Medulla oblongata (tissue), 1 donor: ENCODE measurements at regions not wholly inside any gene's neighbourhood (a gene's known extent, or its start where the extent isn't known, plus 50 kb on each side); places are given as distances from the start of the nearest gene placed in this dataset.

Experiments
- DNase-seq: peaks from one replicate; pipeline ENCODE4 v3.0.0-alpha.2; 2015; ENCODE audit errors: extremely low spot score

DNA sequence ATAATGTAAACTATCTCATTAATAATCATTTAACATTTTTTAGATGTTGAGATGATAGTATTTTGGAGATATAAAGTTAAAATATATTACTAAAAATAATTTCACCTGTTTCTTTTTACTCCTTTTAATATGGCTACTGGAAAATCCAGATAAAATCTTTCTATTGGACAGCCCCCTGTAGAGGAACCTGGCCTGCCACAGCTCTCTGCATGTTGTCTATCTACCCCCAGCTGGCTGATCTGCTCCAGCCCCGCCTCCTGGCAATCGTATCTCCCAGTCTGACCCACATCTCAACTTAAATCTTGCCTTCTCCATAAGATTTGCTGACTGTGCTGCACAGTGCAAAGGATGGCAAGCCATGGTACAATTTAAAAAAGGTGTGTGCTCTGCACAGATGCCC lies 182.8 kb downstream of the SIPA1L2 start:
- DNase-seq: no peak

DNA sequence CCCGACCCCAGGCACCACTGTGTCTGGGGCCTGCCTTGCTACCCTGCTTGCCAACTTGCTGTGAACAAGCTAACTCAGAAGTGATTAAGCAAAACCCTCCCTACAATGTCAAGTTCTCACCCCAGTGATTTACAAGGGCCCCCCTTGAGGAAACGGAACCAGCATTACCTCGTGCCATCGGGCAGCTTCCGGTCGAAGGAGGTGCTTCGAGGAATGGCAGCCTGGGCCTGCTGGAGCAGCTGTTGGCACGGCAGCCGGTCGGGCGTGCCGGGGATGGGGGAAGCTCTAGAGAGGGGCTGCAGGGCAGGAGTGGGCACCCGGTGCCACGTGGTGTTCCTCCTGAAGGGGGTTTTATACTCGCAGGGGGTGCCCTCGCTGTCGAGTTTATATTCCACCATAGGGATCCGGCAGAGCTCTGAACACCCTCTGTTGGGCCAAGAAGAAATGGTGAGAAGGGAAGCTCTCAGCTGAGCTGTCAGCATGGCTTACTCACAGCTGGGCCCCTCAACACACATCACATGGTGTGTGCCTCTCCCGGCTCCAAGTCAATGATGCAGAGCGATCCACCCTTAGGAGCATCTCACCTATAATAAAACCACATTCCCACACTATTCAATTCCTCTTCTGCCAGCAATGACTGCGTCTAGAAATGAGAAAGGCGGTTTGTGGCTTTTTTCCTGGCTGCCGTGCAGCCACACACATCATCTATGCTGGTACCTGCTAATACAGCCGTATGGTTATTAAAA lies 184.4 kb downstream of the SIPA1L2 start:
- no peak for DNase-seq

DNA sequence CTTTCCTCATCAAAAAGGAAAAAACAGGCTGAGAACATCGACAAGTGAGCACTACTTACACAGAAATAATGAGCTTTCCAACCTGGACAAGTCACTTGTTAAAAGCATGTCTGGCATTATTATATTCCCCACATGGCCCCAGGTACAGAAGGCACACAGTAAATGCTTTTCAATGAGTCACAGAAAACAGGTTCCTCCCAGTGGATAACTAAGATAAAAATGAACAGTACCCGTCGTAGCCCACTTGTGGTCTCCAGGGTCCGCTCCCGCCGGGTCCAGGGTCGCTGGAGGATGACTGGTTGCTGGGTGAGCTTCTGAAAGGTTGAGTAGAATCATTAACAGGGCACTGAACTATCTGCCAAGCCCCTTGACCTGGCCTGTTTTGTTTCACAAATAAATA lies 186.6 kb downstream of the SIPA1L2 start:
- no peak for DNase-seq

DNA sequence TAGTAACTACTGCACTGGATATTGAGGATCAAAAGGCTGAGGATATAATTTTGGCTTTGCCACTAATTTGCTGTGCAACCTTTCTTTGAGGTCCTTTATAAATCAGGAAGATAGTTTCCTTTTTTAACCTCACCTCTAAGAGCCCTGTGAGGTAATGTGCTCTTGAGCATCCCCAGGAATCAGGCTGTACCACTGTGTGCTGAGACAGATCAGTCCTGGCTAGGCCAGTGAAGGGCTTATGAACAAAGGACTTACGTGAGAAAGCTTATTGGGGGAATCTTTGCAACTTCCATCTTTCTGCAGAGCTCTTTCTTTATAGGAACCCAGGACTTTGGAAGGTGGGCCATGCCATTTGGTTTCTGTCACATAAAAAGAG lies 188.9 kb downstream of the SIPA1L2 start:
- DNase-seq: no peak

DNA sequence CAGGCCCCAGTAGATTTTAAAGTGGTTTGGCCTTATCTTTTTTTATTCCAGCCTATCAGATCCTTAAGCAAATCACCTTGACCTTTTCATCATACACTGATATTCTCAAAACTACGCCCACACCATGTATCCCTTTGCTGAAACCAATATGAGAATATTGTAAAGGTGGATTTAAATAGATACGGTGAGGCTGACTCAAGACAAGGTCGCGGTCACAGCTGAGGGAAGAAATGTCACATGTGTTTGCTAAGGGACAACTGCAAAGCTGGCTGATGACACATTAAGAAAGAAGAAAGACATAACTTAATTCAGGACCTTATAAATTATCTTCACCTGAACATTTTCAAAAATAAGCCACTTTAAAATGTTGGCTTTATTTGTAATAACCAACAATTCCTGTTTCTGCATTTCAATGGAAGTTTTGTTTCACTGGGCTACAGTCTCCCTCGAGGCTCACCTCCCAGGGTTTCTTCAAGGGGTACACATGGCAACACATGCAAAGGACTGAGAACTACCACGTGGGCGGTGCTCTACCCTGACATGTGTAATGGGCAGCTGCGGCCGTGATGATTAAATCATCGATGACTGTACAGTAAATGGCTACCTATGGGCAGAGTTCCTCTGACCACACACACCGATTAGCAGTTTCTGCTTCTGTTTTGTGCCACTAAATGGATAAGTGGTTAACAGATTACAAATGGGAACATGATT lies 189.5 kb downstream of the SIPA1L2 start:
- no peak for DNase-seq

DNA sequence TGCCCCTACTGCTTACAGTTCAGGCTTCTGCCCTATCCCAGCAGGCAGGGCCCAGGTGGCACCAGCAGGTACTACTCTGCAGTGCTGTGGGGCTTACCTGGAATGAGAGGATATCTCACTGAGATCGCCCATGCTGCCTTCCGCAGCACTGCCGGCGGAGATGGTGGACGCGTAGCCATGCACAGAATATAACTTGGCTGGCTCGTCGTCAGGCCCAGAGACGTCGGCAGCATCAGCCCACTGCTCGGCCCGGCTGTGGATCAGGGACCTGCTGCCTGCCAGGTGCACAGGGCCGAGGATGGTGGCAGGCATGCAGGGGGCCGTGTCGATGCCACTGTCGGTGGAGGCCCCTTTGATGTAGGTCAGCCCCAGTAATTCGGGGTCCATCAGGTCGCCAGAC lies 190.9 kb downstream of the SIPA1L2 start:
- no peak for DNase-seq

DNA sequence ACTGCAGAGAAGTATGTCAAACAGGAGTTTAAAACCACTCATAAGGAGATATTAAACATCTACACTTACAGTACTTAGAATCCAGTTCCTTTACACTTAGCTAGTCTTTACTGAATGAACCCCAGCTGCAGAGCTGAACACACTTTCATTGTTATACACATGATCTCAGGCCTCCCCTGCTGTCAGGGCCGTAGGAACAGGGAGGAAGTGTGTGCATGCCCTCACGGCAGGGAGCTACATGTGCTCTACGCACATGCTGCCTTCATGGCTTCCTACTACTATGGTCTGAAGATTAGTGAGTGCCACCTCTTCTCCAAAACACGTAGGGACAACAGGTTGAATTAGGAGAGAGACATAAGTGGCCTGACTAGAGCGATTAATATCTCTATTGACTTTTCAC lies 191.5 kb downstream of the SIPA1L2 start:
- peak; percentile 39 for DNase-seq

DNA sequence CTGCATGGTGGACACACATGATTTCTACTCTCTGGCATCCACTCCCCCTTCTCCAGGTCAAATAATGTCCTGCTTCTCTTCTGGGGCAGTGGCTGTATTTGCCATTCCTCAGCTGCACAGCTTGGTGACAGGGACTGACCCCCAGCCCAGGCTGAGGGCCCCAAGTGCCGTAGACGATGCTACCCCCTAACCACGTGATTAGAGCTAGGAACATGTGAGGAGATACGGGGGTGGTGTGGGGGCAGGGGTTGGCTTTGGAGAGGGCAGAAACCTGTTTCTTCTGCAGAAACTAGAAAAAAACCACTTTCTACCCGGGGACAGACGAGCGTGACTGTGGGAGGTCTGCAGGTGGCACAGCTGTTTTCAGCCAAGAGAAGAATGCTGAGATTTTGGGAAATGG lies 192.4 kb downstream of the SIPA1L2 start:
- no peak for DNase-seq

DNA sequence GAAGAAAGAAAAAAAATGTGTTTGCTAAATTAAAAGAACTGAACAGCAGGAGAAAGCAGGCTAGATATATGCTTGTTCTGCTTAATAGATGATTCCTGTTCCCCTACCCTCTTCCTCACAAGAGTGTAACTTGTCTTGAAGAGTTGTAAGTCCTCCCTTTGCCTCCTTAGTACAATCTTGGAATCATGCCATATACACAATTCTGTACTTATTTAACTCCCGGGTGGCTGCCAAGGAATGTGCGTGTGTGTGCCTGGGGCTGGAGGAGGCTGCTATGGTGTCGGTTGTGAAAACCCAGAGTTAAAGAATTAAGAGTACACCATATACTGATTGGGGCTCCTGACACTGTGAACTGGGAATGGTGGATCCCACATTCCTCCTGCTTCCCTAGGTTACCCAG lies 194.2 kb downstream of the SIPA1L2 start:
- DNase-seq: peak; percentile 17

DNA sequence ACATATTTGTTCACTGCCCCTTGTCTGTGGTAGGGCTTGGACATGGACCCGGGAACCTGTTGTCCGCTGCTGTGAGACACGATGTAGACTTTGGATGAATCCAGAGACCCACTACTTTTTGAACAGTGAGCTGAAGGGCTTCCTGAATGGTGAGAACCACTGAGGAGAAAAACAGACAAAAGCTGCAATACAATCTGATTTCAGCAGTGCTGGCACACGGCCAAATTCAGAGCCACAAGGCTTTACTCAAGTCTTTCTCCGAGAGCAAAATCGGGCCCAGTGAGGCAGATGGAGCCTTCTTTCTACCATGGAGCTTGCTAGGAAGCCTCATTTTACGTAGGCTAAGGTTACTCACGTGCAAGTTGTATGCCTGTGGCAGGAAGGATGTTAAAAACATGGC lies 197.6 kb downstream of the SIPA1L2 start:
- peak; percentile 62 for DNase-seq

DNA sequence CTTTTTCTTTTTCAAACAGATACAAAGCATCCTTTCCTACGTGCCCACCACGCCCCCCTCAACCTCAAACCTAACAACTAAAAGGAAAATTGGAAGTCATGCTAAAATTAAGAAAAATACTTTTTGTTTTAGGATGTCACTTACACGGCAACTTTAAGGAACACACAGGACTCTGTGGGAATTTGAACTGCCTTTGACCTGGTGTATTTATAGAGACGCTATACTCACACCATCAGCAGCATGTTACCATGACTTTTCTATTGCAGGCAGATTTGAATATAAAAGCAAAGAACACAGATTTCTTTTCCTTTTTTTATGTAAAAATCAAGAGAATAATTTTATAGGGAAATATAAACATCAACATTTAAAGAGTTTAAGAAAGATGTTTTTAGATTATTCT lies 198.2 kb downstream of the SIPA1L2 start:
- DNase-seq: no peak

DNA sequence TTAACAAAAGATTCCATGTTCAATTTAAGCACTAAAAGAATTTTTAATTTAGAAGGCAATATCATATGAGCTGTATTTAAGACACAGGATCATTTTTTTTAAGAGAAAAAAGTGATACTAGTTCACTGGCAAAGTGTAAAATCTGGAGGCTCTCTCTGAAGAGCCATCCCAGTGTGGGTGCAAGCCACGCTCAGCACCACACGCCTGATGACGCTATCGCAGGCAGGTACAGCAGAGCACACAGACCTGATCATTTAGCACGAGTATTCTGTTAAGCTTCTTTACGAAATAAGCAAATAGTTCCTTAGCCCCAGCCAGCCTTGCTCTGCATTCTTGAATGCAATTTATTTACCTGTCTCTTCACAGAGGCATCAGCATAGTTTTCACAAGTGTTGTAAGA lies 198.6 kb downstream of the SIPA1L2 start:
- DNase-seq: no peak

DNA sequence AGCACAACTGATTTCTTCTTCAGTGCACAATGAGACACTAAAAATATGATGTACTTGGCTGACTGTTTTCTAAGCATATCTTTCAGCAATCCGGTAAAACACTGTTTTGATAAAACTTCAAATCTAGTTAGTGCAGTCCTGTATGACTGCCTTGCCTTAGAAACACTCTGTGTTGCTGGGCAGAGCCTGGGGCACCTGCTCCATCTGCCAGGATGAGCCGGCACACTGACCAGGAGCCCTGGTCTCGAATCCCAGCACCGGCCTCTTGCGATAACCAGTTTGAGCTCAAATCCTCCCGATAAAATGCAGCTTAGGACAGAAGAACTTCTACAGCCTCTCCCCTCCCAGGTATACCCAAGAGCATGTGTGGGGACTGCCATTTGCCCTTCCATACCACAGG lies 199.5 kb downstream of the SIPA1L2 start:
- no peak for DNase-seq

DNA sequence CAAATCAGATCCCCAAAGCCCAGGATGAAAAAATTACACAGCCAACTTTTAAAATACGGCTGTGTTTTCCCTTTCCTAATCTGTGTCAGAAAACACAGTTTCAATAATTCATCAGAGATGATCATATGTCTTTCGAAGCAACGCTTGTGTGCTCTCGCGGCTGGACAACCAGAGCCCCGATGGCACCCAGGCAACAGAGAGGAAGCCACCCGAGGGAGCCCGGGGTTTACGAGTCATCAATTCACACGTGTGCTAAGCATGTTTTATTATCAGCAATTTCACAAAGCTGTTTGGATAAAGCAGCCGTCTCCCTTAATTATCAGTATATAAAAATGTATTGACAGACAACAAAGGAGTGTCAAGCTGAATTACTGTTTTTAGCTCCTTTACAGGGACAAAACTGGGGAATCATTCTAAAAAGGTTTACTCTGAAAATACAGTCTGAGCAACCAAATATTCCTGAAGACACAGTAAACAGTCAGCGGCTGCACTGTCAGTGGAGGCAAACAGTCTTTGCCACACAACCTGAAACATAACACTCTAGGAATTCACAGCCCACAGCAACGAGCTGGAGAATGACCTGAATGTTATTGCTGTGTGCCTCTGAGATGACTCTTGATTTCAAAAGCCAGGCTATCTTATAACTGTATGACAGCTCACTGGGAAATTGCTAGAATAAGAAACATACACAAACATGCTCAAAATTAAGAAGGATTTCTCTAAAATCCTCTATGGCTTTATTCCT lies 201.0 kb downstream of the SIPA1L2 start:
- DNase-seq: no peak

DNA sequence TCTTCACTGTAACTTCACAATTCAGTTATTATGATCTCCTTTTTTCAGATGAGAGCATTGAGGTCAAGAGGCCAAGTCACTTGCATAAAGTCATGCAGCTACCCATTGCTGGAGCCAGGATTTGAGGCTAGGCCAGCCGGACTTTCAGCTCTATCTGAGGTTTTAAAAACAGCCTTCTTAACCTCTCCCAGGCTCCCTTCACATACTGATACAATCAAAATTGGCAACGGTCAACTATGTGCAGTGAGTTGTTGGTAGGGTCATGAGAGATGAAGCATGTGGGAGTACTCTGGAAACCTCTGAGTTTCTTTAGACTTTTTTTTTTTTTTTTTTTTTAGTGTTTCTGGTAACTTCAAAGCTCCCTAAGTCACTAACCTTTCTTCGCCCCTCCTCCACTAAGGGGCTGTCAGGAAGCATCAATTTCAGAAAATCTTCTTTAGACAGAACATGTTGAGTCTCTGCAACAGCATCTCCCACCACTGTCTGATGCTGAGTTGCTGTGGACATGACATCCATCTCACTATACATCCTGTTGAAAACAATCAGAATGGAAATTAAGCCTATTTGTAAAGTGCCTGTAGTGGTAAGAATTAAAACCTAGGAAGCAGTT lies 201.8 kb downstream of the SIPA1L2 start:
- no peak for DNase-seq

DNA sequence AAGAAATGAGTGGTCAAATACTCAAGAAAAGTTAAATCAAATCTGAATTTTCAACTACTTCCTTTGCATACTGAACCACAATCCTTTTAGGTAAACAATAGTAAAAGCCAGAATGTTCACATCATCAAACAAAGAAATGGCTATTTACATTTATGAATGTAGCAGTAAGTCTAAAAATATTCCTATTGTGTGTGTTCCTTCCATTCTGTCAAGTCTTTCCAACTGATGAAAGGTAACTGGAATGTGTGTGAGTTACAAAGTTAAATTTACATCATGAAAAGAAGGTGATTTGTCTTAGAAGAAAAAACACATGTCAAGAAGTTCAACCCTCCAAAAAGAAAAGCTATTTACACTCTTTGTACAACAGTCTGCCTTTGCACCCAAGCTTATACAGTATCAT lies 203.1 kb downstream of the SIPA1L2 start:
- DNase-seq: no peak

DNA sequence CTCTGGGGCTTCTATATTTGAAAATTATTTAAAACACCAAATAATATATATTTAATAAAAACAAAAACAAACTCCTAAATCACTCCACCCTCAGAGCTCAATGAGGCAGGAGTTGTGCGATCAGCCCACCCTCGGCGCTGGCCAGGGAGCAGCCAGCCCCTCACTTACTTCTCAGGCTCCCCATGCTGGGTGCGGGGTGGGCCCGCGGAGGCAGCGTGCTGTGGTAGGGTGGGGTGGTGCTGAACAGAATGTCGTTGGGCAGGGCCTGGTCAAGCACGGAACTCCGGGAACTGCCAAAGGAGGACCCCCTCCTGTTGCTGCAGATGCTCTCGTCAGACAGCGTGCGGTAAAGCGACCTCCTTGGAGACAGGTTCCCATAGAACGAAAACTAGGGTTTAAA lies 204.5 kb downstream of the SIPA1L2 start:
- DNase-seq: no peak

DNA sequence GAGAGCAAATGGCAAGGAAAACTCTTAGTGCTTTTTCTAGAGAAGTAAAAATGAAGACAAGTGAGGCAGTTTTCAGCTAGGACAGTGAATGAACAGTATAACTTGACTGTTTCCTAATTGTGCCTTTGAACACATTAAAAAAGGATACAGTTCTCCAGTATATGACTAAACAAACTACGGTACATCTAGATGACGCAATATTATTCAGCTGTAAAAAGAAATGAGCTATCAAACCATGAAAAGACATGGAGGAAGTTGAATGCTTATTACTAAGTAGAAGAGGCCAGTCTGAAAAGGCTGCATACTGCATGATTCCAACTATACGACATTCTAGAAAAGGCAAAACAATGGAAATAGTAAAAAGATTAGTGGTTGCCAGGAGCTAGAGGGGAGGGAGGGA lies 206.3 kb downstream of the SIPA1L2 start:
- DNase-seq: no peak

DNA sequence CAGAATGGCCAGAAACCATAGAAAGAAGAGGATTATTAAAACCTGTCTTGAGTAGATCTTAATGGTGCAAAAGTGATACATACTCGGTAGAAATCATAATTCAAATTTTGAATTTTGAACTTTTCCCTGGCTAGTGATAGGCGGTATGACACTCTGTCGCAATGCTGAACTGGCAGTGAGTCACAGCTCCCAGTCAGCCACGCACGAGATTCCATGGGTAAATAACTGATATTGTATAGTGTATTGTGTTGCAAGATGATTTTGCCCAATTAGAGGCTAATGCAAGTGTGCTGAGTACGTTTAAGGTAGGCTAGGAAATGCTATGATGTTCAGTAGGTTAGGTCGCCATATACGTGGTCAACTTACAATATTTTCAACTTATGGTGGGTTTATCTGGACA lies 207.0 kb downstream of the SIPA1L2 start:
- DNase-seq: no peak

DNA sequence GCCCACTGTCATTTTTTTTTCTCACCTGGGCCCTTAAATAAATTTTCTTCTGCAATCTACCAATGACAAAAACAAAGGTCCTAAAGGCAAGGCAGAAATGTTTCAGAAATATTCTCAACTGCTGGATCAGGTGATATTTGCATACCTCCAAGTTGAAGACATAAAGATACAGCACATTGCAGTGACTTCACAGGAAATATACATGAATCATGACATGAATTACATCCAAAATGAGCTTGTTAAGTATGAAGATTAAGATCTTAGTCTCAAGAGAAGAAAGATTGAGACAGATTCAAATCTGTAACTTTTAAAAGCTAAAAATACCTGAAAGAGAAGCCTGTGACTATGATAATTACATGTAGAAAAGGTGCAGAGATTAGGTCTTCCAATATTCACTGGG lies 207.8 kb downstream of the SIPA1L2 start:
- no peak for DNase-seq

DNA sequence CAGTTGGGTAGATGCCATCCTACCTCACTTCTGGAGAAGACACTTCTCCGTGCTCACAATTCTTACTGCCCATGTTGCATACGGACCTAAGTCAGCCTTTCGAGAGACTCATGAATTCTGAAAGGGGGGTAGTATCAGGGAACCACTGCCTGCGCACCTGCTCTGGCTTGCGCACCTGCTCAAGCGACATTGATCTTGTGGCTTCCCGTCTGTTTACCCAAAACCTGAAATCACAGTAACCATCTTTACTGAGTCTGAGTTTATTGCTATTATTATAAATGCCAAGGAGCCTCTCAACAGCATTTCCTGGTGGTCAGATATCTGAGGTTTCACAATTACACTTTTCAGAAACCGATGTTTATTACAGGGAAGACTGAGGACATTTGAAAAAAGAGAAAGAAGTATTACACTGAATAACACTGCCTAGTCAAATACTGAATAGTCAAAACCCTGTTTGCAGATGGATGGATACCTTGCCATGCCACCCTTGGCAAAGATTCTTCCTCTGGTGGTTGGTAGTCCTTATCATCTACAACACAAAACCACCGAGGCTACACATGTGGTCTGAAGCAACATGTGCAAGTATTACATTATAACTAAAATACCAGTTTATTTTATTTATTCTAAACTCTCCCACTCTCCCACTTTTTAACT lies 208.7 kb downstream of the SIPA1L2 start:
- no peak for DNase-seq

DNA sequence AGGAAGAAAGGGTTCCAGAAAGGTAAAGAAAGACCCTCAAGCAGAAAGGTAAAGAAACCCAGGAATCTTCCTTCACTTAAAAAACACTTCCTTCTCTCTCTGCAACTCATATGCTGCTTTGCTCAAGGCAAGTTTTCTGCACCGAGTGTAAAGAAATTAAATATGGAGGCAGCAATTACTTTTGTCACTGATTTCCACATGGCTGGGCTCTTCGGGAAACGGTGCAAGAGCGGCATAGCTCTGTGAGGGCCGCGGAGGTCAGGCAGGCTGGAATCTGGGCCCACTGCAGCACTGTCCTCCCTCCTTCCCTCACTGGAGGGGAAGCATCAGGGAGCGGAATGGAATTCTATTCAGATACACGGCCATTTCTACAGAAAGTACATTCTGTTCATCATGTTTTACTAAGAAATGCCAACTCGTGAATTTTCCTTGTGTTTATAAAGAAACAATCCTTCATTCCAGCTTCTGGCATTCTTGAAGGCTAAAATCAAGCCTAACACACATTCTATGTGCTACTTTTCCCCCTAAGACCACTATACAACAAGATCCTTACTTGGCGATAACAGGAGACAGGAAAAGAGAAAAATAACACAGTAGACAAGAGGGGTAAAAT lies 212.2 kb downstream of the SIPA1L2 start:
- no peak for DNase-seq
